ENCODE measurements at regions not wholly inside any gene's neighbourhood (a gene's known extent, or its start where the extent isn't known, plus 50 kb on each side); places are given as distances from the start of the nearest gene placed in this dataset.
"Not testable (repeated sequence)": the region's sequence is repeated elsewhere in the genome, so short reads cannot be mapped to it uniquely, and the experiment has no call there.

DNA sequence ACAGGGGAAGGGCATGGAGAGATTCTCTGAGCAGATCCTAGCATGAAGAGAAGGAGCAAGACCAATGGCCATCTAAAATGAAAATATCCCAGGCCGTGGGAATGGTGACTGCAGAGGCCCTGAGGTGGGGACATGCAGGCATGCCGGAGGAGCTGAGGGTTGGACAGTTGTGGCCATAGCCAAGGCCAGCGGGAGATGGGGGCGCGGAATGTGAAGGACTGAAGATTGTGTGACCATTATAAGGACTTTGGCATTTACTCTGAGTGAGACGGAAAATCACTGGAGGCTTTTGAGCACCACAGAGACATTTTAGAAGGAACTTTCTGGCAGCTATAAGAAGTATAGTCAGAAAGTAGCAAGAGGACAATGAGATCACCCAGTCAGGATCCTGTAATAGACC is 341.1 kb downstream of the SFMBT2 start:
- DNase-seq (ENCODE audit: low read depth) = no peak

DNA sequence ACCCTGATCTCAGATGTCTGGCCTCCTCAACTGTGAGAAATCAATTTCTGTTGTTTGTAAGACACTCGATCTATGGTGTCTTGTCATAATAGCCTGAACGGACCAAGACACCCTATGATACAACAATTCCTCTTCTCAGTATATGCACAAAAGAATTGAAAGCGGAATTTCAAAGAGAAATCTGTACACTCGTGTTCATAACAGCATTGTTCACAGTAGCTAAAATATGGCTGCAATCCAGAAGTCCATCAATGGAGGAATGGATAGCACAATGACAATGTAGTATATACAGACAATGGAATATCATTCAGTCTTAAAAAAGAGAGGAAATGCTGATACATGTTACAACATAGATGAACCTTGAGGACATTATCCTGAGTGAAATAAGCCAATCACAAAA is 354.6 kb downstream of the SFMBT2 start:
- DNase-seq (ENCODE audit: low read depth) = no peak

DNA sequence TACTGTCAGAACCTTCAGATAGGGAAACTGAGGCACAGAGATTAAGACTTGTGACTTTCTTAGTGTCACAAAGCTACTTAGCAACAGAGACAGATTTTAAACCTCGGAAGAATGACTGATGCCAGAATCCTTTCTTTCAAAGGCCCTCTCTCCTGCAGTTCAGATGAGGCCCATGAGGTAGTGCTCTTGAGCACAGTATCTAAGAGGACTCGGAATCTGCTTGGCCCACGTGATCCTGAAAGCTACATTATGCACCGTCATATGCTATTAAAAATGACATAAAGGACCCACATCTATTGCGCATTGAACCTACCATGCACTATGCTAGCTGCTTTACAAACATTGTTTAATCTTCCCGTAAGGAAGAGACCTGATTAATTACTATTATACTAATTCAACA is 355.9 kb downstream of the SFMBT2 start:
- DNase-seq (ENCODE audit: low read depth) = no peak

DNA sequence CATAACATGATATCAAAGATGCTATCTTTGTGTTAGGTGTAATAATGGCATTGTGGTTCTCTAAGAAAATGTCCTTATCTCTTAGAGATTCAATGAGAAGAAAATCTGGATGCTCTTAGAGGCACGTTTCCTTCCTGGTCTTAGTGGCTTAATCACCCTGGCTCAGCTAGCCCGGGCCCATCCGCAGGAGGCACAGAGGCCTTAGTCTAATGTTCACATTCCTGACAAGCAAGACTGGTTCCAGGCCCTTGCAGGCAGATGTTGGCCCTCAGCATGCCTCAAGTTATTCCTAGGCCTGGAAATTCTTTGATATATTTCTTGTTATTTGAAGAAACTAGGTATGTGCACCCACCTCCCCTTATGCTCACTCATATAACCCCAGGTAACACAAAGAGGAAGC is 357.6 kb downstream of the SFMBT2 start:
- no peak for DNase-seq (ENCODE audit: low read depth)

DNA sequence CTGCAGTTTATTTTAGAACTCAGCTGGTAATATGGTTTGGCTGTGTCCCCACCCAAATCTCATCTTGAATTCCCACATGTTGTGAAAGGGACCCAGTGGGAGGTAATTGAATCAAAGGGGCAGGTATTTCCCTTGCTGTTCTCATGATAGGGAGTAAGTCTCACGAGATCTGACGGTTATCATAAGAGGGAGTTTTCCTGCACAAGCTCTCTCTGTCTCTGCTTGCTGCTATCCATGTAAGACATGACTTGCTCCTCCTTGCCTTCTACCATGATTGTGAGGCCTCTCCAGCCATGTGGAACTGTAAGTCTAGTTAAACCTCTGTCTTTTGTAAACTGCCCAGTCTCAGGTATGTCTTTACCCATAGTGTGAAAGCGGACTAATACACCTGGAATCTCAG is 360.8 kb downstream of the SFMBT2 start:
- not testable (repeated sequence) for DNase-seq (ENCODE audit: low read depth)

DNA sequence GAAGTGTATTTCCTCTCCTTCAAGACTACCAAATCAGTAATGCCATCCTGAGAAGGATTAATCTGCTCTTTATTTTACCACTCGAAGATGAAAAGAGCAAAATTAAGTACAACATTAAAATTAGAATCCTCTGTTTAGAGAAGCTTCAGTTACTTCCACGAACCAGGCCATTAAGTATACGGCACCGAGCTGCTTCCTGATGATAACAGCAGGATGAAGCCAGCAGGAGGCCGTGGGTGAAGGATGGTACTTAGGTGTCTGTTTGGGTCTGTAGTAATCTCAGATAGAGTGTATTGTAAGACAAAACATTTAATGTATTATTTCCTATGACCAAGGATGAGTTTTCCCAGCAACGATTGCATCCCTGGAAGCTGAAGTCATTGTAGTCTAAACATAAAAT is 362.8 kb downstream of the SFMBT2 start:
- no peak for DNase-seq (ENCODE audit: low read depth)

DNA sequence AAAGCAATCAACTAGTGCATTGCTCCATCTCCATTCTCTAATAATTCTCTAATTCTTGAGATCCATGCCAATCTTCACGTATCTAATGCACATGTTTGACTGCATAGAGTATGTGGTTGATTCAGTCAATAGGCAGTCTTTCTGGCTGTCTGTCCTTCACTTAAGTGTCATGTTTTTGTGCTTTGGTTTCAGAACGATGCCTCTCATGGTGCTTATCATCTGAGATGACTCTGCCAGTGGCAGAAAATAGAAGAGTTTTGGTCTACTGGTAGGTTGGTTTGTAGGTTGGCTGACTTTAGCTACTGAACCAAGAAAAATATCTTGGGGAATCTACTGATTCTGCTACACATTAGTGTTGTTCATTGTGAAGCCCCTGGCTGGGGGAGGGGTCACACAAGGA is 364.2 kb downstream of the SFMBT2 start:
- DNase-seq (ENCODE audit: low read depth) = no peak

DNA sequence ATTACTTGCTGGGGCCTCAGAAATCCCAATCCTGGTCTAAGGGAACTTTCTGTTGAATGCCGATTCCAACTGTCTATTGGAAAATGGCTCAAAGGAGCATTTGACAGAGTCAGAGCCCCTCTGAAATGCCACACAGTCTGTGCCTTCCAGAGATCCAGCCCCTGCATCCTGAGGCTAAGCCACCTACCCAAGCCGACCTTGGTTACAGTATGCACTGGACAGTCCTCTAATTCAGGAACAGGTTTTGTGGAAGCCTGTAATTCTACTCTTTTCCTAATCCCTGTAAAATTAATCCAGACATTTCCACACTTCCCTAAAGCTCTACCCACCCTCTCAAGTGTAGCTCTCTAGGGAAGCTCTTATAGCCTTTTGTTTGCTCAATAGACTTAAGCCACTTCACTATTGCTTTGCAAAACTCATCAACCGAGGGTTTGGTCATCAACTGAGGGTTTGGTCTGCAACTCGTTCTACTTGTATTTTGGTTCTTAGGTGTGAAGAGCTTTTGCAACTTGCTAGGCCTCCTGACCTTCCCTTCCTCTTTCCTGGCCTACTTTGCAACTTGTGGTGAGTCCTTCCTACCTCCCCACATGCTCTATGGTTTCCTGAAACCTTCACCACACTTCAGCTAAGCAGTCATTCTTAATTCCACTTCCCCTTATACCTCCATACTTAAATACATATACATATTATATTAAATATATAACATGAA is 364.8 kb downstream of the SFMBT2 start:
- DNase-seq (ENCODE audit: low read depth) = no peak

DNA sequence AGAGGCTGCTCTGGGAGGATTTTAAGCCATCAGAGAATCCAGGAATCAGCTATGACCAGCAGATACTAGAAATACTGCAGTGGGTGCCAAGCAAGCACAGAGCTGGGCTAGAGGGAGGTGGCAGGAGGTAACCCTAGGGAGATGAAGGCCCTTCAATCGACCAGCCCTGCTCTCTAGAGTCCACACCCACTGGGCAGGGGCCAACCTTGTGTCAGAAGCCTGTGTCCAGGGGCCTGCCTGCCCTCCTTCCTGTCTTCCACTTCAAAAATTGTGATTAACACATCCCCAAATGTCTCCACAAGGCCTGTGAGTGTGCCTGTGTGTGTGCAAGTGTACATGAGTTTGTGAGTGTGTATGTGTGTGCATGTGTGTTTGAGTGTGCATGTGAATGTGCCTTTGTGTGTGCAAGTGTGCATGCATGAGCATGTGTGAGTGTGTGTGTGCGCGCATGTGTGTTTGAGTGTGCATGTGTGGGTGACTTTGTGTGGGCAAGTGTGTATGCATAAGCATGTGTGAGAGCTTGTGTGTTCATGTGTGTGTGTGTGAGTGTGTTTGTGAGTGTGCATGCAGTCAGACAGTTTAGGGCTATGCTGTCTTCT is 367.7 kb downstream of the SFMBT2 start:
- DNase-seq (ENCODE audit: low read depth) = no peak

DNA sequence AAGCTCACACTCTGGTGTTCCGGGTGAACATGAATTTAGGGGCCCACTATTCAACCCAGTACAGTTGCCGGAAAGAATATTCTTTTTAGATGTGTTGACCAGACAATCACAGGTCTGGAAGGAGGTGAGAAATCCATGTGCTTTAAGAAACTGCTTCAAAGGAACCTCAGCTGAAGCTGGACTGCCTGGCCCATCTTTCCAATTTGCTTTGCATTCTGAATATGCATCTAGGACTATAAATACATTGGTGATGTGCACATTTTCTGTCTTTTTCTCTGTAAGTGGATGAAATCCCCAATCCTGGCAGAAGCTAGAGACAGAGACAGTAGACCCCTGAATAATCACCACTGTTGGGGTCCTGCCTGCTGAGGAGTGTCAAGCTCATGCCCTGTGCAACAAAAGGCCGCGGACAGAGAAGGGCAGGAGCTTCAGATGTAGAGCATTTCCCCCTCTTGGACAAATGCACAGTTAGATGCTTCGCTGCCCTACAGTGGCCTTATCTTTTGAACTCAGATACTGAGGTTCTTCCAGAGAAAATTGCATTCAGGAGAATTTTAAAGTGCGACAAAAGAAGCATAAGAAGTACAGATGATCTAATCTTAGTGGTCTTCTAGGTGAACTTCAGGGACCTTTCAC is 368.3 kb downstream of the SFMBT2 start:
- DNase-seq (ENCODE audit: low read depth) = no peak

DNA sequence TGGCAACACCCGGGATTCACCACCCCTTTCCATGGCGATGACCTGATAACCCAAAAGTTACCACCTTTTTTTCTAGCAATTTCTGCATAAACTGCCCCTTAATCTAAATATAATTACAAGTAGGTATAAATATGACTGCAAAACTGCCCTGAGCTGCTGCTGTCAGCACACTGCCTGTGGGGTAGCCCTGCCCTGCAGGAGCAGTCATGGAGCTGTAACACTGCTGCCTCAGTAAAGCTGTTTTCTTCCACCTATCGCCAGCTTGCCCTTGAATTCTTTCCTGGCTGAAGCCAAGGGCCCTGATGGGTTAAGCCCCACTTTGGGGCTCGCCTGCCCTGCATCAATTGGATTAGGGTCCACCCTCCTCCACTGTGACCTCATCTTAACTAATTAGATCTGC is 368.8 kb downstream of the SFMBT2 start:
- DNase-seq (ENCODE audit: low read depth) = no peak

DNA sequence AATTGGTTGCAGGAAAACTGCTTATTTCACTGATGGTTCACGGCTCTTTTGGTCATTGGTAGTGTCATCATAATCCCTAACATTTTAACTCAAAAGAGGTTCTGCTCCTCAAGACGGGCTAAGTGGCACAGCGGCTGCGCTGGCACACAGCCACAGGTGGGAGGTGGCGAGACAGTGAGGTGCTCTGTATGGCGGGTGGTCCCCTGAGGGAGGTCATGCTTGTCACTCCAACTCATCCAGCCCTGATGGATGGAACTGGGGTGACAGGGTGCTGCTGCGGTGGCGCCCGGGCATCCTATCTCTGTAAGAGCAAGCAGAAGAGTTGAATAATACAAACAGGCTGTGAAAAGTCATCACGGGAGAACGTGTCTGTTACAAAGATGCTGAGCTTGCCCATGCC is 370.2 kb downstream of the SFMBT2 start:
- no peak for DNase-seq (ENCODE audit: low read depth)

DNA sequence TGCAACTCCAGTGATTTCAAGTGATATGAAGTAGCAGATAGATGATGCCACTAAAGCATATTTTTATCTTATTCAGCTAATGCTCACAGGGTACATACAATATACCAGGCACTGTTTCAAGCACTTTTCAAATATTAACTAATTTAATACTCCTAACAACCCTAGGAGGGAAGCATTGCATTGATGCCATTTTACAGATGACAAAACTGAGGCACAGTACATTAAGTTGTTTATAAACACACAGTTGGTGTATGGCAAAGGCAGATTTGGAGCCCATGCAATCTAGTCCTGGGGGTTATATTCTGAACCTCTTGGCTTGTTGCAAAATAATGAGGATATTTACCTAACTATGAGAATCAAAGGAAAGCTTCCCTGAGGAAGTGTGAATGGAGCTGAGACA is 371.0 kb downstream of the SFMBT2 start:
- DNase-seq (ENCODE audit: low read depth) = no peak

DNA sequence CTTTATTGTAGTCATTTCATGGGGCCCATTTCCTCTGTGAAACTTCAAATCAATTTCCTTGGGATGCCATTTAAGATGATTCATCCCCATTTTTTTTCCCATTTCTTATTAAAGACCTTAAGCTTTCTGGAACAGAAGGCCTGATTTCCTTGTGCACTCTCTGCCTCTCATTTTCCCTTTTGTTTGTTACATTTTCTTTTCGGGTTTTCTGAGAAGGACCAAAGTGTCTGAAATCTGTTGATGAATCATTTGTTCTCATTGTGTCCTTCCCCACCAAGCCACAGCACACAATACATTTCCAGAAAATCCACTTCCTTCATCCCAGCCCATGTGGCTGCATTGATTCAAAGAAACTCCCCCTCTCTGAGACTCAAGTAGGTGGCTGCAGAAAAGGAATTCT is 372.4 kb downstream of the SFMBT2 start:
- no peak for DNase-seq (ENCODE audit: low read depth)

DNA sequence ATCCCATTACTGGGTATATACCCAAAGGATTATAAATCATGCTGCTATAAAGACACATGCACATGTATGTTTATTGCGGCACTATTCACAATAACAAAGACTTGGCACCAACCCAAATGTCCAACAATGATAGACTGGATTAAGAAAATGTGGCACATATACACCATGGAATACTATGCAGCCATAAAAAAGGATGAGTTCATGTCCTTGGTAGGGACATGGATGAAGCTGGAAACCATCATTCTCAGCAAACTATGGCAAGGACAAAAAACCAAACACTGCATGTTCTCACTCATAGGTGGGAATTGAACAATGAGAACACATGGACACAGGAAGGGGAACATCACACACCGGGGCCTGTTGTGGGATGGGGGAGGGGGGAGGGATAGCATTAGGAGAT is 373.4 kb downstream of the SFMBT2 start:
- not testable (repeated sequence) for DNase-seq (ENCODE audit: low read depth)

DNA sequence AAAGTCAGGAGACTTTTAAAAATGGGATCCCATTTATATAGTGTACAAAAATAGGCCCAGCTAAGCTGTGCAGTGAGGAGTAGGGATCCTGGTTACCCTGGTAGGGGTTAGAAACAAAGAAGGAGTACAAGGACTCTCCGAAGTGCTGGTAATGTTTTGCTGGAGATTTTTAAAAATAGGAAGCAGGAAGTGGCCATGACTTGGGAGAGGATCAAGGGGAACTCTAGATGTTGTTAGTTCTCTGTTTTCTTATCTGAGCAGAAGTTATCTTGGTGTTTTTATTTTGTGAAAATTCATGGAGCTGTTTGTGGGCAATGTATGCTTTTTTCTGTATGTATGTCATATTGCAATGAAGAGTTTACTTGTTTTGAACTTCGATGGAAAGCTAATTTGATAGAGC is 373.9 kb downstream of the SFMBT2 start:
- DNase-seq (ENCODE audit: low read depth) = no peak

DNA sequence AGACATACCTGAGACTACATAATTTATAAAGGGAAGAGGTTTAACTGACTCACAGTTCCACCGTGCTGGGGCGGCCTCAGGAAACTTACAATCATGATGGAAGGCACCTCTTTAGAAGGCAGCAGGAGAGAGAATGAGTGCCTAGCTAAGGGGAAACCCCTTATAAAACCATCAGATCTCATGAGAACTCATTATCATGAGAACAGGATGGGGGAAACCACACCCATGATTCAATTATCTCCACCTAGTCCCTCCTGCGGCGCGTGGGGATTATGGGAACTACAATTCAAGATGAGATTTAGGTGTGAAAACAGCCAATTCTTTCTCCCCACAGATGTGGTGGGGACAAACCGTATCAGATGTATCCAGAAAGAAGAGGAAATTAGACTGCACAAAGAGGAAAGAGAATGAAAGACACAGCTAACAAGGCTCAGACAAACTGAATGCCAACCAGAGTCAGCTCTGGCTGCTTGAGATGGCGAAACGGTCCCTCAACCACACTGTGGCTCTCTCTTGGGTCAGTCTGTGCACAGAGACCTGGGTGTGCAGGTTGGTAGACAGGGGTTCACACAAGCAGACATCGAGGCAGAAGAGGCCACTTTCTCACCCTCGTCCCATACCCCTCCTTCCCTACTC is 375.6 kb downstream of the SFMBT2 start:
- DNase-seq (ENCODE audit: low read depth) = no peak

DNA sequence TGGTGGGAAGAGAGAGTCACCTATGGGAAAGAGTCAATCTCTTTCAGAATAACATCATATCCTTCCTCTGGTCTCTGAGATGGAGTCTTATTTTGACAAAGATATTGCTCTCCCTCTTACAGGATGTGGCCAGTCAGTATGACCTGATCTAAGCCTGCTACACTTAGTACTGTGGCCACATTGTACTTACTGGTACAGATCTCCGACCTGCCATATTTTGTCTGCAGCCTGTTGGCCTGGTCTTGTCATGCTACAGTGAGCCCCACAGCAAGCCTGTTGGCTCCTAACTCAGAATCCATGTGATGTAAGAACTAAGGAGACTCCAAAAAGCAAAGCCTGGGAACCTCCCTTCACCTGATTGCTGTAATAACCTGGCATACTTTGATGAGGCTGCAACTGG is 377.8 kb downstream of the SFMBT2 start:
- DNase-seq (ENCODE audit: low read depth) = no peak

DNA sequence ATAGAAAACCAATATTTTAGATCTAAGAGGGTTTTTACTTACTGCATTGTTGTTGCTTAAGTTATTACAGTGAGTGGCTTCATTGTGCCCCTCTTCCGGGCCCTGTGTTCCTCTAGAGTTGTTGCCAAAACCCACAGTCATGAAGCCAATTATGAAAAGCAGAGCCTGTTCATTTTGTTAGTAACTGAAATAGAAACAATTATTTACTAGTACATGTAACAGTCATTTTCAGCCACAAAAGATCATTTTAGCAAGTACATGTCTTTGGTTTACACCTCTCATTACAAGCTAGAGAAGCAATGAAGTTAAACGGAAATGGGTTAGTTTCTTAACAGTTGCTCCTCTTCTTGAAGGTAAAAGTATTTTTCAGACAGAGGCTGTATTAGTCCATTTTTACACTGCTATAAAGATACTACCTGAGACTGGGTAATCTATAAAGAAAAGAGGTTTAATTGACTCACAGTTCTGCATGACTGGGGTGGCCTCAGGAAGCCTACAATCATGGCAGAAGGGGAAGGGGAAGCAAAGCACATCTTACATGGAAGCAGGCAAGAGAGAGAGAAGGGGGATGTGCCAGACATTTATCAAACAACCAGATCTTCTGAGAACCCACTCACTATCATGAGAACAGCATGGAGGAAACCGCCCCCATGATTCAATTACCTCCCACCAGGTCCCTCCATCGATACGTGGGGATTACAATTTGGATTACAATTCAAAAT is 380.5 kb downstream of the SFMBT2 start:
- no peak for DNase-seq (ENCODE audit: low read depth)

DNA sequence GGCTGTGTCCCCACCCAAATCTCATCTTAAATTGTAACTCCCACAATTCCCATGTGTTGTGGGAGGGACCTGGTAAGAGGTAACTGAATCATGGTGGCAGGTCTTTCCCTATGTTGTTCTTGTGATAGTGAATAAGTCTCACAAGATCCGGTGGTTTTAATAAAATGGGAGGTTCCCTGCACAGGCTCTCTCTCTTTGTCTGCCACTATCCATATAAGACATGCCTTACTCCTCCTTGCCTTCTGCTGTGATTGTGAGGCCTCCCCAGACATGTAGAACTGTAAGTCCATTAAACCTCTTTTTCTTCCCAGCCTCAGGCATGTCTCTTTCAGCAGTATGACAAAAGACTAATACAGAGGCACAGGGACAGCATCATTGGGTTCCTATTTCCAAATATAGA is 381.2 kb downstream of the SFMBT2 start:
- DNase-seq (ENCODE audit: low read depth) = no peak

DNA sequence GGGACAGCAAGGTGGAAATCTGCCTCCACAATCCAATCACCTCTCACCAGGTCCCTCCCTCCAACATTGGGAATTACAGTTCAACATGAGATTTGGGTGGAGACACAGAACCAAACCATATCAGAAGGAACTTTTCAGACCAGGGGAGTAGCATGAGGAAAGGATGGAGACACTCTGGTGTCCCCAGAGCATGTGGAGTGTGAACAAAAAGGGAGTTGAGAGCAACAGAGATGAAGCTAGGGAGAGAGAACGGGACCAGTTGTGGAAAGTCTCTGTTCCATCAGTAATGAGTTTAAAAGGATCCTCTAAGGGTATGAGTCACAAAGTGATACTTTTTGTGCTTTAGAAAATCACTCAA is 382.0 kb downstream of the SFMBT2 start:
- no peak for DNase-seq (ENCODE audit: low read depth)

DNA sequence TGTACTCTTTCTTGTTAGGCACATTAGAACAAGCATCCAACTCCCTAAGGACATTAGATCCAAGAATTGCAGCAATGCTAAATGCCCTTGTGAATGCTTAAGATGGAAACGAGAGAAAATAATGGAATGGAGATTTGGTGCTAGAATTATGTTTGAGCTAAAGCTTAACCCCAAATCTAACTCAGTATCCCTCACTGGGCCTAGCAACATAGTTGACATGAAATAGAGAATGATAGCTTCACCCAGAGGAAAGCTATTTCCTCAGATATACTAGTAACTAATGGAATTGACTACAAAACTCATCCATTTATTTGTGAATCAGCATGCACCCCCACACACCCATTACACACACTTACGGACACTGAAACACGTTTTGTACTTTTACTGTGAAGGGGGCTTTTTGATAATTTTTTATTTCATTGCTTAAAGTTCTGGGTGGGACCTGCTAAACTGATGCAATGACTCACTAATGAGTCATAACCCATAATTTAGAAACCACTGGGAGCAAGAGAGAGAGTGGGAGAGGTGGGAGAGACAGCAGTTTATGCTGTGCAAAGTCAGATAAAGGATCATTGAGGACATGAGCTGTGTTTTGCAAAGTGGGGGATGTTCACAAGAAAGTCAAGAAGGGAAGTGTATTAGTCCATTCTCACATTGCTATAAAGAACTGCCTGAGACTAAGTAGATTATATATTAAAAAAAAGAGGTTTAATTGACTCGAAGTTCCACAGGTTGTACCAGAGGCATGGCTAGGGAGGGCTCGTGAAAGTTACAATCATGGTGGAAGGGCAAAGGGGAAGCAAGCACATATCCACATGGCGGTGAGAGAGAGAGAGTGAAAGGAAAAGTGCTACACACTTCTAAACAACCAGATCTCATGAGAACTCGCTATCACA is 382.7 kb downstream of the SFMBT2 start:
- DNase-seq (ENCODE audit: low read depth) = no peak

All from HS-5 (cell line).